ENCODE measurements at regions not wholly inside any gene's neighbourhood (a gene's known extent, or its start where the extent isn't known, plus 50 kb on each side); places are given as distances from the start of the nearest gene placed in this dataset.
"Not testable (repeated sequence)": the region's sequence is repeated elsewhere in the genome, so short reads cannot be mapped to it uniquely, and the experiment has no call there.

GRCh38 chr21:13907385-13907784 is 297.8 kb downstream of the POTED start:
- TF ChIP-seq POLR2A (IDR thresholded peaks at IDR 0.05); CTCF (IDR thresholded peaks at IDR 0.05 in 8 of 11, conservative IDR thresholded peaks at IDR 0.05 in 3 of 11); POLR2AphosphoS5 (IDR thresholded peaks at IDR 0.05): not testable (repeated sequence)
